ENCODE measurements at regions not wholly inside any gene's neighbourhood (a gene's known extent, or its start where the extent isn't known, plus 50 kb on each side); places are given as distances from the start of the nearest gene placed in this dataset.

- no peaks in the 10 kb centered on the region for H3K36me3 ChIP-seq
- TF ChIP-seq CTCF (IDR thresholded peaks at IDR 0.05): no peak
- intact Hi-C loops (cut with DNase I): no loop called here
- no peaks in the 10 kb centered on the region for H3K4me1 ChIP-seq
- no peak overlapping the region for H3K27ac ChIP-seq
- ATAC-seq (no peak), DNase-seq (no peak)
- no peaks in the 10 kb centered on the region for H3K9me3 ChIP-seq
- peaks cover 0 to 3% of the 10 kb centered on the region in 2 donors for H3K27me3 ChIP-seq
- H3K4me3 ChIP-seq: no peak overlapping the region
Observed at GRCh38 chrX:42684065-42684464, 93.9 kb downstream of the PPP1R2C start.

DNA sequence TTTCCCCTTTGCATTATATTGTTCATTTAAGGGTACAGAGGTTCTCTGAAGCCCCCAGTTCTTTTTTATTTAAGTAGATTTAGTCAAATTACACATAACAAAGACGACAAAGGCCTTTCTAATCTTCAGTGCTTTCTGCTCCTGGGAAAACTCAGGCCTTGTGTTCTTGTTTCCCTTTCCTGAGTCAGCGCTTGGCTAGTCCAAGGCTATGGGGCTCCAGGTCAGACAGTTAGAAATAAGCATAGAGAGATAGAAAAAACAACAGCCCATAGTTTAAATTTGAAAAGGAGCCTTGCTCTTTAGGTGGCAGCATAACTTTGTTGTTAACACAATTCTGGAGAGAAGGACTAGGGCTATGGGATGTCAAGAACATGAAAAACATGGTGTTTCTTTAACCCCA, 97.3 kb downstream of the PPP1R2C start:
- Histone ChIP-seq H3K9me3 (no peaks in the 10 kb centered on the region), H3K36me3 (no peaks in the 10 kb centered on the region), H3K27me3 (peaks cover 0 to 3% of the 10 kb centered on the region in 2 donors), H3K27ac (no peak overlapping the region), H3K4me3 (no peak overlapping the region), H3K4me1 (no peaks in the 10 kb centered on the region)
- DNase-seq (peak in 1 of 4 donors; percentile 45), ATAC-seq (peak; percentile 41)
- intact Hi-C loops (cut with DNase I): no loop called here
- TF ChIP-seq CTCF (IDR thresholded peaks at IDR 0.05): no peak

DNA sequence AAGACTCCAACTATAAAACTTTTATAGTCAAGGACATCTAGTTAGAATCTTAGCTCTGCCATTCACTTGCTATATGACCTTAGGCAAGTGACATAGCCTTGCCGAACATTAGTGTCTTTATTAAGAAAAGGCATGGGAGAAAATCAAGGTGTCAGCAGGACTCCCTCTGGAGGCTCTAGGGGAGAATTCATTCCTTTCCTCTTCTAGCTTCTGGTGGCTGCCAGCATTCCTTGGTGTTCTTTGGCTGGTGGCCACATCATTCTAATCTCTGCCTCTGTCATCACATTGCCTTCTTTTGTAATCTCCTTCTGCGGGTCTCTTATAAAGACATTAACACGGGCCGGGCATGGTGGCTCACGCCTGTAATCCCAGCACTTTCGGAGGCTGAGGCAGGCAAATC, 99.8 kb downstream of the PPP1R2C start:
- ATAC-seq (no peak), DNase-seq (no peak)
- Histone ChIP-seq H3K4me1 (no peaks in the 10 kb centered on the region), H3K4me3 (no peak overlapping the region), H3K9me3 (no peaks in the 10 kb centered on the region), H3K27me3 (peaks cover 0 to 3% of the 10 kb centered on the region in 2 donors), H3K36me3 (no peaks in the 10 kb centered on the region), H3K27ac (no peak overlapping the region)
- intact Hi-C loops (cut with DNase I): no loop called here
- TF ChIP-seq CTCF (IDR thresholded peaks at IDR 0.05): no peak

DNA sequence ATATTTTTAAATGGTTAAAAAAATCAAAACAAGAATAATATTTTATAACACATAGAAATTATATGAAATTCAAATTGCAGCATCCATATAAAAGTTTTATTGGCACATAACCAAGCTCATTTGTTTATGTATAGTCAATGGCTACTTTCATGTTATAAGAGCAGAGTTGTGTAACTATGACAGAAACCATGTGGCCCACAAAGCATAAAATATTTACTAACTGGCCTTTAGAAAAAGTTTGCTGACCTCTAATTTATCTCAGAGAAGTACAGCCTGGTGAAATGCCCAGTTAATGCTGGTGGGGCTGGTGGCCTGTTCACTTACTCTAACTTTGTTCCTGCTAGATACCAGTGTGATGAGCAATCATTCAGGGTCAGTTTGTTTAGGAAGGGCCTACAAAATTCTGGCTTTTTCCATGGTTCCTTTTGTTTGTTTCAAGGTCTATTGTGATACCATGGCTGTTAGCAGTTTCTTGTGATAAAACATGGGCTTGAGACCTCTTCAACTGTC, 104.6 kb downstream of the PPP1R2C start:
- no peak for TF ChIP-seq CTCF (IDR thresholded peaks at IDR 0.05)
- DNase-seq: peak in 2 of 4 donors; percentile 28 to 47

DNA sequence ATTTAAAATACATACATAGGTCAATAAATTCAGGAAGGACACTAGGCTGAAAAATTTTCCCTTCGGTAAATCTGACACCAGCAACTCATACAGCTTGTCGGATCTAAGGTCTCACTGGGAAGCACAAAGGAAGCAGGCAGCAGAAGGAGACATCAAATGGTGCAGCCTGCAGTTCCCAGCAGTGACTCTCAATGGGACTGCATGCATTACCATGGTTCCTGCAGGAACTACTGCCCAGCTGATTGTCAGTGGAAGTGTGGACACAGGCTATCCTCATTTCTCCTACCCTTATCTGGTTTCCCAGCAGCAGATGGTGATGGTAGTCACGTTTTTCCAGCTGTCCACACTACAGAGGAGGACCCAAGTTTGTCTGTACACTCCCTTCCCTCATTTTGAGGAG, 113.3 kb downstream of the PPP1R2C start:
- no peak overlapping the region for H3K27ac ChIP-seq
- no peak for ATAC-seq
- H3K36me3 ChIP-seq: no peaks in the 10 kb centered on the region
- no peaks in the 10 kb centered on the region for H3K4me1 ChIP-seq
- no peaks in the 10 kb centered on the region for H3K9me3 ChIP-seq
- no peaks in the 10 kb centered on the region for H3K27me3 ChIP-seq
- DNase-seq: no peak
- intact Hi-C loops (cut with DNase I): no loop called here
- H3K4me3 ChIP-seq: no peak overlapping the region
- no peak for TF ChIP-seq CTCF (IDR thresholded peaks at IDR 0.05)

More for the DNA sequence above, 104.6 kb downstream of the PPP1R2C start:
- H3K27ac ChIP-seq: no peak overlapping the region
- no peaks in the 10 kb centered on the region for H3K27me3 ChIP-seq
- no peaks in the 10 kb centered on the region for H3K36me3 ChIP-seq
- intact Hi-C loops (cut with DNase I): no loop called here
- no peak for ATAC-seq
- no peak overlapping the region for H3K4me3 ChIP-seq
- H3K4me1 ChIP-seq: no peaks in the 10 kb centered on the region
- no peaks in the 10 kb centered on the region for H3K9me3 ChIP-seq
